Mucosa of descending colon (tissue), 3 donors: ENCODE measurements at regions not wholly inside any gene's neighbourhood (a gene's known extent, or its start where the extent isn't known, plus 50 kb on each side); places are given as distances from the start of the nearest gene placed in this dataset.

Experiments
- ATAC-seq: fragments of 200-7000 bp; cut with Tn5 transposase; one replicate; pipeline ENCODE4 v1.9.1; 2020; ENCODE audit warnings: mild to moderate bottlenecking, moderate library complexity
- DNase-seq, 3 donors: peaks; one replicate each; pipeline ENCODE4 v3.0.0-alpha.2; 2020
- H3K36me3 ChIP-seq: fragments of 200-600 bp; one replicate; pipeline ENCODE4 v1.8.0; 2021; ENCODE audit warnings: low read depth, mild to moderate bottlenecking
- H3K4me1 ChIP-seq: fragments of 200-600 bp; one replicate; pipeline ENCODE4 v1.8.0; 2021; ENCODE audit warnings: low read depth, mild to moderate bottlenecking
- H3K4me3 ChIP-seq: fragments of 200-600 bp; one replicate; pipeline ENCODE4 v1.8.0; 2021; ENCODE audit warnings: mild to moderate bottlenecking
- H3K9me3 ChIP-seq: fragments of 200-600 bp; one replicate; pipeline ENCODE4 v1.8.0; 2021; ENCODE audit warnings: mild to moderate bottlenecking
- CTCF ChIP-seq: fragments of 200-600 bp; IDR thresholded peaks from one replicate; pipeline ENCODE4 v1.8.0; 2022; ENCODE audit warnings: antibody characterized with exemption, mild to moderate bottlenecking
- intact Hi-C, 2 donors: fragments of 100-400 bp; cut with DNase I in 1 of 2; cut with micrococcal nuclease in 1 of 2; formaldehyde crosslinking; loops; one replicate each; pipeline versions ENCODE4 v1.11.0 to v1.11.1; 2022; cut with DNase I, micrococcal nuclease
- donor health status: DM: no; HTN: no; CAD: no; lungs with moderate emphysema.
- donor health status: DM: no; HTN: no; CAD: no.
- donor health status: DM: no; HTN: yes; CAD: no.

GRCh38 chr6:28643017-28643740, 117.5 kb downstream of the GPX5 start:
- no peak for ATAC-seq
- no peak for TF ChIP-seq CTCF

GRCh38 chr6:28646650-28647049, 121.0 kb downstream of the GPX5 start:
- H3K36me3 ChIP-seq = no peaks in the 10 kb centered on the region
- TF ChIP-seq CTCF = no peak
- H3K4me1 ChIP-seq = peaks cover 3% of the 10 kb centered on the region
- ATAC-seq (no peak), DNase-seq (no peak)
- intact Hi-C loops = no loop called here
- no peak overlapping the region for H3K4me3 ChIP-seq
- no peaks in the 10 kb centered on the region for H3K9me3 ChIP-seq

More at GRCh38 chr6:28643017-28643740, 117.5 kb downstream of the GPX5 start:
- Histone ChIP-seq H3K4me3 (no peak overlapping the region), H3K4me1 (peaks cover 3% of the 10 kb centered on the region), H3K9me3 (no peaks in the 10 kb centered on the region), H3K36me3 (no peaks in the 10 kb centered on the region)
- intact Hi-C loops = no loop called here
- no peak for DNase-seq

GRCh38 chr6:28648035-28648877, 122.6 kb downstream of the GPX5 start:
- no peak for ATAC-seq
- DNase-seq = peak in 1 of 3 donors; percentile 17

GRCh38 chr6:28648878-28649375, 123.2 kb downstream of the GPX5 start:
- Histone ChIP-seq H3K4me1 (peaks cover 3% of the 10 kb centered on the region), H3K36me3 (no peaks in the 10 kb centered on the region), H3K4me3 (no peak overlapping the region), H3K9me3 (no peaks in the 10 kb centered on the region)
- no peak for TF ChIP-seq CTCF
- intact Hi-C loops = no loop called here
- ATAC-seq = no peak
- no peak for DNase-seq

More at GRCh38 chr6:28648035-28648877, 122.6 kb downstream of the GPX5 start:
- H3K9me3 ChIP-seq = no peaks in the 10 kb centered on the region
- H3K4me1 ChIP-seq = peaks cover 3% of the 10 kb centered on the region
- H3K4me3 ChIP-seq = no peak overlapping the region
- no peak for TF ChIP-seq CTCF
- H3K36me3 ChIP-seq = no peaks in the 10 kb centered on the region
- intact Hi-C loops = no loop called here

GRCh38 chr6:28651161-28651560, 125.5 kb downstream of the GPX5 start:
- H3K4me3 ChIP-seq = no peak overlapping the region
- DNase-seq = no peak
- no peaks in the 10 kb centered on the region for H3K9me3 ChIP-seq
- peaks cover 3% of the 10 kb centered on the region for H3K4me1 ChIP-seq
- no peak for TF ChIP-seq CTCF
- H3K36me3 ChIP-seq = no peaks in the 10 kb centered on the region
- intact Hi-C loops = no loop called here
- no peak for ATAC-seq
